WTC11 (cell line): ENCODE measurements at regions not wholly inside any gene's neighbourhood (a gene's known extent, or its start where the extent isn't known, plus 50 kb on each side); places are given as distances from the start of the nearest gene placed in this dataset.

Experiments used
- ATAC-seq: fragments of 200-7000 bp; cut with Tn5 transposase; 2 replicates; pipeline ENCODE4 v1.10.0; 2021; ENCODE audit warnings: mild to moderate bottlenecking, moderate library complexity
- CTCF ChIA-PET: fragments of 300-600 bp; sonication (Branson Sonifier 250); formaldehyde crosslinking; loops from one replicate; lab custom pipeline; 2021; ENCODE audit warnings: antibody characterized with exemption; lab: Charles Lee
- POLR2A ChIA-PET: fragments of 350-600 bp; sonication (Branson Sonifier 250); formaldehyde crosslinking; loops from one replicate; lab custom pipeline; 2021; ENCODE audit warnings: antibody characterized with exemption; lab: Charles Lee
- DNase-seq: peaks from one replicate; pipeline ENCODE4 v3.0.0; 2021; ENCODE audit warnings: low spot score
- H3K27ac Mint-ChIP-seq: 2 replicates; pipeline ENCODE4 v1.8.0; 2021; ENCODE audit warnings: mixed read lengths
- H3K27me3 Mint-ChIP-seq: 2 replicates; pipeline ENCODE4 v1.8.0; 2021; ENCODE audit warnings: low read depth, mild to moderate bottlenecking, moderate library complexity, mixed read lengths
- H3K36me3 Mint-ChIP-seq: 2 replicates; pipeline ENCODE4 v1.8.0; 2021; ENCODE audit warnings: mixed read lengths
- H3K4me1 Mint-ChIP-seq: 2 replicates; pipeline ENCODE4 v1.8.0; 2022; ENCODE audit warnings: mixed read lengths
- H3K4me3 Mint-ChIP-seq: 2 replicates; pipeline ENCODE4 v1.8.0; 2021; ENCODE audit warnings: mild to moderate bottlenecking, moderate library complexity, mixed read lengths
- H3K9me3 Mint-ChIP-seq: 2 replicates; pipeline ENCODE4 v1.8.0; 2021; ENCODE audit warnings: mixed read lengths
- AR ChIP-seq: fragments of 250-450 bp; sonication (Bioruptor Pico); IDR thresholded peaks from 2 replicates; pipeline ENCODE4 v1.9.0; 2021; ENCODE audit warnings: mild to moderate bottlenecking
- ATF1 ChIP-seq: sonication (generic); formaldehyde crosslinking; IDR thresholded peaks from 2 replicates; pipeline ENCODE4 v1.8.1; 2023; ENCODE audit warnings: mild to moderate bottlenecking, moderate library complexity, missing genetic modification reagents
- CBFB ChIP-seq: sonication (generic); formaldehyde crosslinking; IDR thresholded peaks from 2 replicates; pipeline ENCODE4 v1.8.1; 2022; ENCODE audit warnings: mild to moderate bottlenecking, low read depth, missing genetic modification reagents
- CREM ChIP-seq: sonication (generic); formaldehyde crosslinking; IDR thresholded peaks from 2 replicates; pipeline ENCODE4 v1.8.1; 2022; ENCODE audit warnings: mild to moderate bottlenecking, missing genetic modification reagents, moderate library complexity
- ELF4 ChIP-seq: sonication (generic); formaldehyde crosslinking; IDR thresholded peaks from 2 replicates; pipeline ENCODE4 v1.8.1; 2022; ENCODE audit warnings: low read depth, mild to moderate bottlenecking, moderate library complexity, missing genetic modification reagents
- HMGA2 ChIP-seq: fragments of 250-450 bp; sonication (Bioruptor Pico); IDR thresholded peaks from 2 replicates; pipeline ENCODE4 v1.4.0; 2021; ENCODE audit warnings: mild to moderate bottlenecking, moderate library complexity
- IRF1 ChIP-seq: sonication (generic); formaldehyde crosslinking; IDR thresholded peaks from 2 replicates; pipeline ENCODE4 v1.8.0; 2023; ENCODE audit warnings: missing genetic modification reagents
- JAZF1 ChIP-seq: fragments of 250-450 bp; sonication (Bioruptor Pico); IDR thresholded peaks from 2 replicates; pipeline ENCODE4 v1.9.0; 2021; ENCODE audit warnings: moderate library complexity, mild to moderate bottlenecking, inconsistent platforms
- KAT7 ChIP-seq: sonication (generic); formaldehyde crosslinking; IDR thresholded peaks from 2 replicates; pipeline ENCODE4 v1.8.1; 2023; ENCODE audit warnings: missing genetic modification reagents, mild to moderate bottlenecking, borderline replicate concordance
- MYBL2 ChIP-seq: sonication (generic); formaldehyde crosslinking; IDR thresholded peaks from 2 replicates; pipeline ENCODE4 v1.8.1; 2023; ENCODE audit warnings: mild to moderate bottlenecking, moderate library complexity, missing genetic modification reagents
- PRDM15 ChIP-seq: sonication (generic); formaldehyde crosslinking; IDR thresholded peaks from 2 replicates; pipeline ENCODE4 v1.8.0; 2022; ENCODE audit warnings: missing genetic modification reagents
- PRRX2 ChIP-seq: fragments of 250-450 bp; sonication (Bioruptor Pico); IDR thresholded peaks from 2 replicates; pipeline ENCODE4 v1.8.0; 2021; ENCODE audit warnings: mild to moderate bottlenecking
- RORB ChIP-seq: fragments of 250-450 bp; sonication (Bioruptor Pico); IDR thresholded peaks from 2 replicates; pipeline ENCODE4 v1.9.0; 2021; ENCODE audit warnings: mild to moderate bottlenecking
- ZNF281 ChIP-seq: sonication (generic); formaldehyde crosslinking; IDR thresholded peaks from 2 replicates; pipeline ENCODE4 v1.8.0; 2023; ENCODE audit warnings: mild to moderate bottlenecking, missing genetic modification reagents
- ZNF416 ChIP-seq: fragments of 250-450 bp; sonication (Bioruptor Pico); IDR thresholded peaks from 2 replicates; pipeline ENCODE4 v1.9.0; 2021; ENCODE audit warnings: mild to moderate bottlenecking, inconsistent platforms
- ZNF423 ChIP-seq: fragments of 250-450 bp; sonication (Bioruptor Pico); IDR thresholded peaks from 2 replicates; pipeline ENCODE4 v2.1.2; 2022; ENCODE audit warnings: mild to moderate bottlenecking, moderate library complexity
- ZNF512 ChIP-seq: sonication (generic); formaldehyde crosslinking; IDR thresholded peaks from 2 replicates; pipeline ENCODE4 v1.8.1; 2022; ENCODE audit warnings: missing genetic modification reagents, borderline replicate concordance

GRCh38 chr11:97506076-97506759 lies 1116.4 kb downstream of the JRKL start:
- TF ChIP-seq ELF4 (CRISPR knock-in tag): no peak
- no peak for TF ChIP-seq ZNF423
- TF ChIP-seq PRRX2 (CRISPR knock-in tag): no peak
- no peak for TF ChIP-seq PRDM15
- TF ChIP-seq AR: no peak
- TF ChIP-seq CREM (CRISPR knock-in tag): no peak
- no peak for TF ChIP-seq ZNF512 (CRISPR knock-in tag)
- no peak for TF ChIP-seq MYBL2 (CRISPR knock-in tag)
- TF ChIP-seq ZNF416 (CRISPR knock-in tag): no peak
- no peak for TF ChIP-seq KAT7 (CRISPR knock-in tag)
- TF ChIP-seq JAZF1: no peak
- TF ChIP-seq RORB (CRISPR knock-in tag): no peak
- no peak for TF ChIP-seq IRF1
- TF ChIP-seq CBFB: no peak
- no peak for TF ChIP-seq ATF1
- no peak for TF ChIP-seq ZNF281
- TF ChIP-seq HMGA2 (CRISPR knock-in tag): no peak
- Mint-ChIP-seq H3K4me1 (peaks cover 10% of the 10 kb centered on the region), H3K27me3 (no peaks in the 10 kb centered on the region), H3K9me3 (peaks cover 8% of the 10 kb centered on the region), H3K4me3 (no peak overlapping the region), H3K36me3 (no peaks in the 10 kb centered on the region), H3K27ac (no peak overlapping the region; the same call in 1 of the 2 replicates)
- POLR2A ChIA-PET: no interaction called here
- no peak for DNase-seq
- CTCF ChIA-PET: no interaction called here
- ATAC-seq: no peak
